Stromal cell of bone marrow (primary cell): ENCODE measurements at regions not wholly inside any gene's neighbourhood (a gene's known extent, or its start where the extent isn't known, plus 50 kb on each side); places are given as distances from the start of the nearest gene placed in this dataset.
"Not testable (repeated sequence)": the region's sequence is repeated elsewhere in the genome, so short reads cannot be mapped to it uniquely, and the experiment has no call there.

Experiments used
- DNase-seq: peaks from one replicate; pipeline ENCODE4 v3.0.0-alpha.2; 2012; ENCODE audit warnings: low read depth

DNA sequence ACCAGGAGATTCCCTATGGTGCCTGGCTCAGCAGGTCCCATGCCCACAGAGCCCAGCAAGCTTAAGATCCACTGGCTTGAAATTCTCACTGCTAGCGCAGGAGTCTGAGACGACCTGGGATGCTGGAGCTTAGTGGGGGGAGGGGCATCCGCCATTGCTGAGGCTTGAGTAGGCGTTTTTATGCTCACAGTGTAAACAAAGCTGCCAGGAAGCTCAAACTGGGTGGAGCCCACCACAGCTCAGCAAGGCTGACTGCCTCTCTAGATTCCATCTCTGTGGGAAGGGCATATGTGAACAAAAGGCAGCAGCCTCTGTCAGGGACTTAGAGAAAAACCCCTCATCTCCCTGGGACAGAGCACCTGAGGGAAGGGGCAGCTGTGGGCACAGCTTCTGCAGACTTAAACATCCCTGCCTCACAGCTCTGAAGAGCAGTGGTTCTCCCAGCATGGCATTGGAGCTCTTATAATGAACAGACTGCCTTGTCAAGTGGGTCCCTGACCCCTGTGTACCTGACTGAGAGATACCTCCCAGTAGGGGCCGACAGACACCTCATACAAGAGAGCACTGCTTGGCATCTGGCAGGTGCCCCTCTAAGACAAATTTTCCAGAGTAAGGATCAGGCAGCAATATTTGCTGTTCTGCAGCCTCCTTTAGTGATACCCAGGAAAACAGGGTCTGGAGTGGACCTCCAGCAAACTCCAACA is 231.5 kb upstream of the SETMAR start:
- DNase-seq = no peak

DNA sequence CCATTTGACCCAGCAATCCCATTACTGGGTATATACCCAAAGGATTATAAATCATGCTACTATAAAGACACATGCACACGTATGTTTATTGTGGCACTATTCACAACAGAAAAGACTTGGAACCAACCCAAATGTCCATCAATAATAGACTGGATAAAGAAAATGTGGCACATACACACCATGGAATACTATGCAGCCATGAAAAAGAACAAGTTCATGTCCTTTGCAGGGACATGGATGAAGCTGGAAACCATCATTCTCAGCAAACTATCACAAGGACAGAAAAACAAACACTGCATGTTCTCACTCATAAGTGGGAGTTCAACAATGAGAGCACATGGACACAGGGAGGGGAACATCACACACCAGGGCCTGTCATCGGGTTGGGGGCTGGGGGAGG is 225.9 kb upstream of the SETMAR start:
- not testable (repeated sequence) for DNase-seq

DNA sequence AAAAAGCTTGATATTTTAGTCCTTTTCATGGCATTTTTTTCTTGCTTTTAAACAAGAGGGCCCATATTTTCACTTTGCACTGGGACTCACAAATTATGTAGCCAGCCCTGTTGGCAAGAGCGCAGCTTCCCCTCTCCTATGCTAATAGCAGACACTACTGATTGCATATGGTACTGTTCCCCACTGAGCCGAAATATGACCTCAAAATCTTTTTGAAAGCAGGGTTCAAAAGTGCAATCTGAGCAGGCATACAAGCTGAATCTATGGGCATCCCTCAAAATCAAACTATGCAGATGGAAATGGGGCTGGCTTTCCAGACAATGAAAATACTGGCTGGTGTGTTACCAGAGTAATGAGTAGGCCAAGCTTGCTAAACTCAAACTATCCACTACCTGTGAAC is 225.2 kb upstream of the SETMAR start:
- DNase-seq = no peak

DNA sequence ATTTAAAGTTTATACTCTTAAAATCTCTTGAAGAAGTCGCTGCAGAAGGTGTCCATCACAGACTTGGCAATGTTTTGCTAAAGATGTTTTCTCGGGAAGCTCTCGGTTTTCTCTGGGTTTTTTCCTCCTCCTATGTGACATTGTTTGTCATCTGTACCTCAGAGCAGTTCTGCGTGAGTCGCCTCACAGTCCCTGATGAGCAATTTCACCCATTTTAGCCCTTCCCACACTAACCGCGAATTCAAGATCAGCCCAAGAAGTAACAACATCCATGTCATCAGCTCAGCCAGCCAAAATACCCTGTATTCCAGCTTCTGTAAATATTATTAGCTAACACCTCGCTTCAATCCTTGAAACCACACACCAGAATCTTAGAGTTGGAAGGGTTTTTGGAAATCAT is 224.3 kb upstream of the SETMAR start:
- DNase-seq = no peak

DNA sequence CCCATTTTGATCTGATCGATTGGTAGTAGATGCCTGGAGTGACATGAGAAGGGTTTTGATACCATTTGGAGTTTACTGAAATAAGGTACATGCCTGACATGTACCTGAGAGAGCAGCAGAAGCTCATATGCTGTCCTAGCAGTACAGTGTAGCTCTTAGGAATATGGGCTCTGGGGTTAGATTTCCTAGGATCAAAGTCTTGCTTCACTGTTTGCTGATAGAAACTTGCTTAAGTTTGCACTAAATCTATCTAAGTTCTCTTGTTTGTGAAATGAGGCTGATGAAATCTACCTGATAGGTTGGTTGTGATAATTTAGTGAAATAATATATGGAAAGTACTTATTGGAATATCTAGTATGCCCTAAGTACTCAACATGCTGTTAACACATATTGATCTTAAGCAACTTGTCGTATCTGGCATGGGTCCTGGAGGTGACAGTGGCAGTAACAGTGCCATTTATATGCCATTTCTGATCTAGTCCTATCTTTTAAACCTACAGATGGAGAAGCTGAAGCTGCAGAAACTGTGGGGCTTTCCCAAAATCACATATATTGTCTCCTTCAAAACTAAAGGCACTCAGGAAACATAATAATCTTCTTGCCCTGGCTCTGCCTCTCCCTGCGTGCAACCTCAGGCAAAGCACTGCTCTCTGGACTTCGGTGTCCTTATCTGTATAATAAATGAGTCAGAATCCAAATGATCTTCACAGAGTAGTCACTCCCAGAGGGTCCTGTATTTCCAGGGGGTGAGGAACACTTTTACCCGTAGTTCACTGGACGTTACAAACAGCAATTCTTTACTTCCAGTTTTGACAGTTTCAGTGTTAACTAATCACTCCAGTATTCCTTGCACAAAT is 223.6 kb upstream of the SETMAR start:
- no peak for DNase-seq

DNA sequence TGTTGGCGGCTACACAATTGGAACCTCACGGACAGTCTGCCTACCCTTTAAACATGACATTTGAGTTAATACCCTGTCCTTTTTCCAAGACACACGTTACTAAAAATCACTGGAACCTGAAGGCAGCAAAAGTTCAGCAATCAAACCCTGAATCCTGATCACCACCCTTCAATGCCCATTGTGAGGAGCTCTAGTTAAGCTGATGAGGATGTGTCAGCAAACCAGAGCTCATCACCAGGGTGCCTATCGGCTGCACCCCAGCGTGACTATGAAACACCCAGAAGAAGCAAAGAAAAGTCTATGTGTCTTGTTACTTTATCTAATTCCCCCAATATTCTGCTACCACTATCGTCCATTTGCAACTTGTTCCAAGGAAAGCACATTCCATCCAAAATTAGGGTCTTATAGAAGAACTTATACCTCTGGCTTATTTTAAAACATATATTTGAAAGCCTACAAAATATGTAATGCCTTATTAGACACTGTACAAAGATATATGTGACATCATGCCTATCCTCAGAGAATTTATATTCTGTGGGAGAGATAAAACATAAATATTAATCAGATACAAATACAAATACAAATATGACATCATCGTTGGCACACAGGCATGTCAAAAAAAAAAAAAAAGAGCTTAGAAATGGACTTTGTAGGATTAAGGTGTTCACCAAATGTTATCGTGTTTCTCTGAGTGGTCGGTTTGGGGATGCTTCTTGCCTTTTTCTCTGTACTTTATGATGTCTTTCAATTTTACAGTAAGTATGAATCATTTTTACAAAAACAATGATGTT is 219.7 kb upstream of the SETMAR start:
- no peak for DNase-seq

DNA sequence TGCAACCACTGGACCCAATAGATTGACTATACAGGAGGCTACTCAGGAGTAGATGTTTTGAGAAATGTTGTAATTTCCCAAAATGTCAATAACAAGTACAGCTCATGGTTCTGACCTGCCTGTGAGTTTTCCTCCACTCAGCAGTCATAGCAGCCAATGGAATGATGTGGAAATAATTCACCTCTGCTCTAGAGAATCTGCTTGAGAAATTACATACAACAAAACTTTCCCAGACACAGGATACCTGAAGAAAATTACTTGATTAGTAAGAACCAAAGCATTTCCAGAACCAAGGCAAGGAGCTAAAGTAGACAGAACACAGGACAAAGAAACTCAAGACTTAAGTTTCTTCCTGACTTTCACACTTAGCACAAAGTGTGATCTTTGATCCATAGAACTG is 218.9 kb upstream of the SETMAR start:
- DNase-seq = no peak

DNA sequence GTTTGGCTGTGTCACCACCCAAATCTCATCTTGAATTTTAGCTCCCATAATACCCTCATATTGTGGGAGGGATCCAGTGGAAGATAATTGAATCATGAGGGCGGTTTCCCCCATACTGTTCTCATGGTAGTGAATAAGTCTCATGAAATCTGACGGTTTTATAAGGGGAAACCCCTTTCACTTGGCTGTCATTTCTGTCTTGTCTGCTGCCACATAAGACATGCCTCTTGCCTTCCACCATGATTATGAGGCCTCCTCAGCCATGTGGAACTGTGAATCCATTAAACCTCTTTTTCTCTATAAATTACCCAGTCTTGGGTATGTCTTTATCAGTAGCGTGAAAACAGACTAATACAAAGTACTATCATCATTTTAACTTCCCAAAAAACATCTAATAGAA is 216.5 kb upstream of the SETMAR start:
- not testable (repeated sequence) for DNase-seq

DNA sequence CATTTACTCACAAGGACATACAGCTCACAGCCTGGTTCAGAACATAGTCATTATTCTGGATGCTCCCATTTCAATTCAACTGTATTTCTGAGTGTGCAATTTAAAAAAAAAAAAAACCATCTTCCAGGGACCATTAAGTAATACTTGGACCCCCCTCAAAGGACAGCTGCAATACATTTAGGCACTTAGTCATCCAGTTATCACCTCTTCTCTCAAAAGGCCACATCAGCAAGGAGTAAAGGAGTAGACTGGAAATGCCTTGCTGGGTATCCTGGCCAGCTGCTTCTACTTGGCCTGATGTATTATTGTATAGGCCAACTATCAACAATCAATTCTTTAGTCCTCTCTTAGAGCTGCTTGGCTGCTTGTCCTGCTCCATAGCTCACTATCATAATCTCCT is 211.4 kb upstream of the SETMAR start:
- no peak for DNase-seq

DNA sequence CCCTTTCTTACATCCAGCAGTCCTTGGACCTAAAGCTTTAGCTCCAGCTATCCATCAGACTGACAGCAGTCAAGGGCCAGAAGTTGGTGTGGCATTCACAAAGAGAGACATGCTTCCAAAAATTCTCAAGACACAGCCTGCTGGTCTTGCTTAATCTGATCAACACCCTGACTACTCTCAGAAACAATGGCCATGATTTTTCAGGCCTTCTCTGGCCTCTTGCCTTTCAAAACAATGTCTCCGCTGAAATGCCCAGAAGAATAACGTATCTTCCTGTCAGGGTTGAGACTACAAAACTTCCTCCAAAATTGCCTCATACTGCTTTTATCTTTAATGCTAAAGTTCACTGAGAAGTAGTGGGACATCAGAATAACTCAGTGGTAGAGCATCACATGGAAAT is 205.4 kb upstream of the SETMAR start:
- DNase-seq = peak; percentile 48

DNA sequence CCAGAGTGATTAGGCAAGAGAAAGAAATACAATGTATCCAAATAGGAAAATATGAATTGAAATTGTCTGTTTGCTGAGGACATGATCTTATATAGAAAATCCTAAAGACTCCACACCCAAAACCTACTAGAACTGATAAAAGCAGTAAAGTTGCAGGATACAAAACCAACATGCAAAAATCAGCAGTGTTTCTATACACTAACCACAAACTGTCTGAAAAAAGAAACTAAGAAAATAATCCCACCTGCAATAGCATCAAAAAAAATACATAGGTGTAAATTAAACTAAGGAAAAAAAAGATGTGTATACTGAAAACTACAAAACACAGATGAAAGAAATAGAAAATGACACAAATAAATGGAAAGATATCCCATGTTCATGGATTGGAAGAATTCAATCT is 203.6 kb upstream of the SETMAR start:
- DNase-seq = no peak

DNA sequence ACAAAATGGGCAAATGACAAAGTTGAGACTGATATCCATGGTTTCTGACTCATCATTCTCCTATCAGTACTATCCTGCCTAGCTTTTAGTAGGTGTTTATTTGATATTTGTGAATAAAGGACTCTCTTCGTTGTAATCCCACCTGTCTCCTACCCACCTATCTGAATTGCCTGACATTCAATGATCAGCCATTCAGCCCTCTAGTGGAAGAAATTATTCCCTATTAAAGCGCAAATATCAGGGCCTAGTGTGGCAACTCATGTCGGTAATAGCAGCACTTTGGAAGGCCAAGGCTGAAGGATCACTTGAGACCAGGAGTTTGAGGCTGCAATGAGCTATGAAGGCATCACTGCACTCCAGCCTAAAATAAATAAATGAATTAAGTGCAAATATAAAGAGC is 195.7 kb upstream of the SETMAR start:
- DNase-seq = no peak

DNA sequence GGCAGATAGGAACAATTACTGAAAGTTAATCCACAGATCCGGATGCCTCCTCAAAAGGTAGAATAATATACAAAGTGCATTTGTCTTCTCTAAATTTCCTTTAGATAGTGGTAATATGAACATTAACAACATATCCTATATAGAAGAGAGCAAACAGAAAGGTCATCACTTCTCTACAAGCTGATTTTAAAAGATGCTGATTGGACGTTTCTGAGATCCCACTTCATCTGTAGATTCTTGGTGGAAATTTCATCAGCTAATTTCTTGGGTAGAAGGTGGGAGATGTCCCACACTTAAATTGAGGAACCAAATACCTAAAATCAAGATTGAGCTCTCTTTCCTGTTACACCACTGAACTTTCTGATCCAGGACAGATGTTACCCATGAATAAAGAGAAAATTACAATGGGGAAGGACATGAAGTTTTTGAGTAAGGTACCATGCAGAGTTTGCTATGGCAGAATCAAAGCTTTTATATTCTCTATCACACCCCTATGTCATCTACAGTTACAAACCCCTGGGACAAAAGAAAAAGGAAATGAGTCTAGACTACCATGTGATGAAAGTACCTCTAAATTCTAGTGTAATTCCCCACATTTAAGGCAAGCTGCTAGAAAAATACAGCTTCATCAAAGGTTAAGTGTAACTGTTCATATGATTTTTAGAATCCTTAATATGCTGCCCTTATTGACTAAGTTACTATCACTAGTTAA is 189.2 kb upstream of the SETMAR start:
- no peak for DNase-seq

DNA sequence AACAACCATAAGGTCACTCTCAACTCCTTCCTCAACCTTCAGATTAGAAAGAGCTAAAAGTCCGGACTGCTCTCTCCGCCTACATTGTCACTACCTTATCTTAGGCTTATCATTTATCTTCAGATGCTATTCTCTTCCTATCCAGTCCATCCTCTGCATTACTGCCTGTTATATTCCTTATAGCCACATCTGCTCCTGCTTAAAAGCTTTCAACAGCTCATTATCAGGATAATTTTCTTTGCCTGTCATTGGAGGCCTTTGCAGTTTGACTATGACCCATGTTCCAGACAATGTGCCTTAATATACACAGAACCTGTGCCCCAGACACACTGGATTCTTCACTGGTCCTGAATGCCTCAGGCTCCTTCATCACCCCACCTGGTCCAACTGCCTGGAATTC is 184.1 kb upstream of the SETMAR start:
- no peak for DNase-seq

DNA sequence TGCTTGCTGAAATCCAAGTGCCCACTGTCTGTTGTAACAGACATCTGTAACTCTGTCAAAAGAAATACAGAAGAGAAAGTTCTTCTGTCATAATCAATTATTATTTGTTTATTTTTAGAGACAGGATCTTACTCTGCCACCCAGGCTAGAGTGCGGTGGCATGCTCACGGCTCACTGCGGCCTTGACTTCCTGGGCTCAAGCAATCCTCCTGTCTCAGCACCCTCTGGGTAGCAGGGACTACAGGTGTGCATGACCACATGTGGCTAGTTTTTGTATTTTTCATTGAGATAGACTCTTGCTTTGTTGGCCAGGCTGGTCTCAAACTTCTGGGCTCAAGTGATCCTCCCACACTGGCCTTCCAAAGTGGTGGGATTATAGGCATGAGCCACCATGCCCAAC is 177.6 kb upstream of the SETMAR start:
- no peak for DNase-seq

DNA sequence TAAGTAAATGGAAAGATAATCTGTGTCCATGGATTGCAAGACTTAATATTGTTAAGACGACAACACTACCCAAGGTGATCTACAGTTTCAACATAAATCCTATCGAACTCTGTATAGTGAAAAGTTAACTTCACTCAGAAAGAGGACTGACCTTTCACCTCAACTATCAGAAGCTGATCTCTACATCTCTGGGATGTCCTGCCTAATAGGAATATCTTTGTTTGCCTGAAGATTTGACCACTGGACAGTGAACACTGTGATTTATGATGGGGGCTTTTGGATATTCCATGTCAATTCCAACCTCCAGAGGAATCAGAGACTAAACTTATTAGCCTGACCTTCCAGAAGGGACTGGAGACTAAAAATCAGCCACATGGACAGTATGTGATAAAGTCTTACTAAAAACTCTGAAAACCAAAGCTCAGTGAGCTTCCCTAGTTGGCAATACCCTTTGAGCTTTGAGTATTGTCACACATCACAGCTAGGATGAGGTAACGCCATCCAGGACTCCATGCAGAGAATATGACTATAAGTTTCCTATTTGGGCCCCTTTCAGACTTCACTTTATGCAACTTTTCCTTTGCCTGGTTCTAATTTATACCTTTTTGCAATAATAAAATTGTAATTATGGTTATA is 164.9 kb upstream of the SETMAR start:
- no peak for DNase-seq

DNA sequence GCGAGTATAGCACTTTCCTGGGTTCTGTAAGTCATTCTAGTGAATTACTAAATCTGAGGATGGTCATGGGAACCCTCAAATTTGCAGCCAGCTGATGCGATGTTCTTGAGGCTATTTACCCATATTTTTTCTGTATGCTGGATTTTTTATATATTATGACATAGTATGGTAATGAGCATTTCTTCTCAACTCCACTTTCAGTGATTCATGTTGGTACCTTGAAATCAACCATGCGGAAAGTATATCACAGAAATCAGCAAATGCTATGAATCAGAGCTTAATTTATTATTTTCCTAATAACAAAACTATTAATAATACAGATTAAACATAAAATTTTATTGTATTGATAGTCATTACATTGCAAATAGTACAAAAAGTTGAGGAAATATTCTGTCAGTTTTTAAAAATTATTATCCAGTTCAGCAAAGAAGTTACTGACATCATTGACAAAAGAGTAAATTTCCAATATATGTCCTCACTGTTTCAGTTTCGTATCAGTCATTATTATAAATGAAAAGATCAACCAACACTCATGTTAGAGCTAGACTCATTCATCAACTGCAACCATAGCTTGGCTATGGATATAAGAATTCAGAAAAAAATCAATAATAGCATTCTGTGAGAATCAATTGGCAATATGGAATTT is 164.3 kb upstream of the SETMAR start:
- no peak for DNase-seq

DNA sequence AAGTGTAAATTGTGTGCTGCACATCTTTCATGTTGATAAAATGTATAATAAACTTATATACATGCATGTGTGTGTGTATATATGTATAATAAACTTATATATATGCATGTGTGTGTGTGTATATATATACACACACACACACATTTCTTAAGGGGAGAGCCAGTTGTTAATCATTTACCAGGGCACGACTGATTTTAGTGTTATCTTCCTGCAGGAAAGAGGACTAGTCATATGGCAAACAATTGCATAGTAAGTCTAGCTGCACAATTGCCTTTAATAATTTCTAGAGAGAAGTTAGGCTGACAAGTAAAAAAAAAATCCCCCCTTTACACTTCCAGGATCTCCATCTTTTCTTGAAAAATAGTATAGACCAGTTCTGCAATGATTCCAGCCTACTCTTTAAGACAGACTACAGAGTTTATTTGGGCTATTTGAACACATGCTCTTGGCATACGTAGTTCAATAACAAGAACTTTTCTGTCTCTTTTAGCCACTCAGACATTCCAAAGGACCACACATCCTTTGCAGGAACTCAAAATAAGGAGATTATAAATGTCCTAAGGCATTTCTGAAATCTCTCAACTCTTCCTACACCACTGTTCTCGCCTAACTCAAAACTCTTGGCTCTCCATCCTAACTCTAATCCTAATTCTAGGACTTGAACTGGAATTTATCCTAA is 163.6 kb upstream of the SETMAR start:
- no peak for DNase-seq

DNA sequence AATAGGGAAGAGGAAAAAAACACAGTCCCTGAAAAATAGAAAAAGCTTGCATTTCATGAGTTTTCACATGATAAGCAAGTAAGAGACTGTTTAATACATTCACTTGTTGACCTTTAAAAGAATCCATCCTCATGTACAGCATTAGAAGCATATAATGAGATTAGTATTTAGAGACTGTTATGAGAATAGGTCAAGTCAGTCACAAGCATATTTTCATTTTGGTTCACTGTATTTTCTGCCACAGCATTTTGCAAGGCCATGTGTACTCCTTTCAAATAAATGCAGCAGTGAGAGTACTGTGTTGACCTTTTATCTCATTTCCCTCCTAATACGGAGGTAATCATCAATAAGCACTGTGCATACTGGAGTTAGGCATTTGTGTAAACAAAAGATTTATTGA is 162.2 kb upstream of the SETMAR start:
- DNase-seq = no peak

DNA sequence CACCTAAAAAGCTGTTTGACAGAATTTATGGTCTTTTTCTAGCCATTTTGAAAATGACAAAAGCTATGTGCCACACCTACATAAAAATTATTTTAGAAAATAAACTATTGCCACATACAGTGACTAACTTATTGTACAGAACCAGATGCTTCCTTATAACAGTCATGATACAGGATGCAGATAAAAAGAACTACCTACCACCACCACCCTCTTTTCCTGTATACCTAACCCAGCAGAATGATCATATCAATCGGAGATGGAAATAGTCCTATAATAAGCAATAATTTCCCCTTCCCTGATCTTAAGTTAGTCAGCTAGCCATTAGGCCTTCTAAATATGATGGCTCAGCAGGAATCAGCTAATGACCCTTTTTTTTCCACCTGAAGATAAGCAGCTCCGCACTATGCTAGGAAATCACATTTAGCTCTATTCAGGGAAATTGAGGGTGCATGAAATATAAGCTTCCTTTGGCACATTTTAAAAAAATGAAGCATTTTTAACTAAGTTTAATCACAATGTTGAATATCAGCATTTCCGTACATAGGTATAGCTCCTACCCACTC is 155.5 kb upstream of the SETMAR start:
- no peak for DNase-seq
